Activated CD4-positive, alpha-beta T cell treated with anti-CD3 and anti-CD28 coated beads, Interleukin-2, amount 50 U/mL, for 24 hours (primary cell): ENCODE measurements at regions not wholly inside any gene's neighbourhood (a gene's known extent, or its start where the extent isn't known, plus 50 kb on each side); places are given as distances from the start of the nearest gene placed in this dataset.
"Not testable (repeated sequence)": the region's sequence is repeated elsewhere in the genome, so short reads cannot be mapped to it uniquely, and the experiment has no call there.

Source experiments
- DNase-seq, 2 donors: peaks; one replicate each; pipeline ENCODE4 v3.0.0-alpha.2; 2020; ENCODE audit warnings: low read depth in 1 of 2, low spot score in 1 of 2

GRCh38 chr16:14384745-14385144 is 245.3 kb downstream of the PARN start:
- no peak for DNase-seq

DNA sequence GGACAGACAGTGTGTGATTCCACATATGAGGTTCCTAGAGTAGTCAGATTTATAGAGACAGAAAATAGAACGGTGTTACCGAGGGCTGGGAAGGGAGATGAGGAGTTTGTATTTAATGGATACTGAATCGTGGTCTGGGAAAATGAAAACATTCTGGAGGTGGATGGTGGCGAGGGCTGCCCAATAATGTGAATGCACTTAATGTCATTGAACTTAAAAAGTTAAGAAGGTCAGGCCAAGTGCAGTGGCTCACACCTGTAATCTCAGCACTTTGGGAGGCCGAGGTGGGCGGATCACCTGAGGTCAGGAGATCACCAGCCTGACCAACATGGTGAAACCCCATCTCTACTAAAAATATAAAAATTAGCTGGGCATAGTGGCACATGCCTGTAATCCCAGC is 246.2 kb downstream of the PARN start:
- DNase-seq = not testable (repeated sequence)

- no peak for DNase-seq
Measured at GRCh38 chr16:14378689-14379467, 251.2 kb downstream of the PARN start.

DNA sequence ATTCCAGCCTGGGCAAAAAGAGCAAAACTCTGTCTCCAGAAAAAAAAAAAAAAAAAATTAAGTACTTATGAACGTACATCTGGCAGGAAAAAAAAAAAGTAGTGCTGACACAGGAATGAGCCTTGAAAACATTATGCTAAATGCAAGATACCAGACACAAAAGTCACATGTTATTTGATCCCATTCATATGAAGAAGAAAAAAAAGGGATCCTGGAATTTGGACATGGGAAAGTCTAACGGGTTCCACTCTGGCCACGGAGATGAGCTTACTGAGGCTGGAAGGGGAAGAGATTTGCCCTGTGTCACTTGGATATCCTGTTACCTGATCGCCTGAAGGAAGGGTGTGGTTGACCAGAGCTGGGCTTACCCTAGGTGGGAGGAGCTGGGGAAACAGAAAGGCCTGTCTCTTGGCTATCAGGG is 251.9 kb downstream of the PARN start:
- DNase-seq = no peak

DNA sequence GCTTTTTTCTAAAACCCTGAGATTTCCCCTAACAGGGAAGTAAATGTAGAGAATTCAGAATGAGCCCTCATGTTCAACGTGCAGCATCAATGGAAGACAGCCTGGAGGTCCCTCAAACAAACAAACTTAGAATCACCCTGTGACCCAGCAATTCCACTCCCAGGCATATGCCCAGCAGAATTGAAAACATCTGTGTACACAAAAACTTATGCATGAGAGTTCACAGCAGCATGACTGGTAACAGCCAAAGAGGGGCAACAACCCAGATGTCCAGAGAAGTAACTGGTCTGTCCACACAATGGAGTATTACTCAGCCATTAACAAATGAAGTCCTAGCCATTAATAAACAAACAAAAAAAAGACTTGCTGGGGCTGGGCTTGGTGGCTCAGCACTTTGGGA is 252.7 kb downstream of the PARN start:
- no peak for DNase-seq

DNA sequence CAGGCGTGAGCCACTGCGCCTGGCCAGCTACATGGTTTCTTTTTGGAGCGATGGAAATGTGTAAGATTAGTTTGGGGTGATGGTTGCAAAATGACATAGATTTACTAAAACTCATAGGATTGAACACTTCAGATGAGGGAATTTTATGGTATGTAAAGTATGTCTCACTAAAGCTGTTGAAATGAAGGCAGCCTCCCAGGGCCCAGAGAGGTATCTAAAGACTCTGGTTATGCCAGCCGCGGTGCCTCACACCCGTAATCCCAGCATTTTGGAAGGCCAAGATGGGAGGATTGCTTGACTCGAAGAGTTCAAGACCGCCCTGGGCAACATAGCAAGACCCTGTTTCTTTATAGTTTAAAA is 254.9 kb downstream of the PARN start:
- no peak for DNase-seq

DNA sequence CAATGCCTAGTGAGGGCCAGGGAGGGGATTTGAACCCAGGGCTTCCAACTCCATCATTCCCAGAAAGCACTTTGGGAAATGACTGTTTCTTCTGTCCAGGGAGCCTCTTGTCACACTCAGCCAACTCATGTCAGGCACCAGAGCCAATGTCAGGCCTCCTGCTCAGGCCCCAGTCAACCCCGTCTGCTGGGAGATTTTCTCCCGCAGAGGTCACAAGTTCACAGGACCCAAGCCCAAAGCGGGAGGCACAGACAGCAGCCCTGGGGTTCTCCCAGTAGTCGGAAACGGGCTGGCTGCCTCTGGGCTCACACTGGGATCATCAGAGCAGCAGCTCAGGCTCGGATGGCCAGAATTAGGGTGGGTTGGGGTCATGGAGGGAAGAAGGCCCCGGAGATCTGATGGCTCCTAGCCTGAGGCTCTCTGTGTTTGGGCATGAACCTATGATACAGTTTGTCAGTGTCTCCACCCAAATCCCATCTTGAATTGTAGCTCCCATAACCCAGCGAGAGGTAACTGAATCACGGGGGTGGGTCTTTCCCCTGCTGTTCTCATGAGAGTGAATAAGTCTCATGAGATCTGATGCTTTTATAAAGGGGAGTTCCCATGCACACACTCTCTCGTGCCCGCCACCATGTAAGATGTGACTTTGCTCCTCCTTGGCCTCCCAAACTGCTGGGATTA is 255.5 kb downstream of the PARN start:
- DNase-seq = no peak

GRCh38 chr16:14373896-14374295 is 256.2 kb downstream of the PARN start:
- DNase-seq = no peak

- DNase-seq = no peak
Measured at GRCh38 chr16:14373406-14373805, 256.7 kb downstream of the PARN start.

GRCh38 chr16:14372471-14372870 is 257.6 kb downstream of the PARN start:
- no peak for DNase-seq

DNA sequence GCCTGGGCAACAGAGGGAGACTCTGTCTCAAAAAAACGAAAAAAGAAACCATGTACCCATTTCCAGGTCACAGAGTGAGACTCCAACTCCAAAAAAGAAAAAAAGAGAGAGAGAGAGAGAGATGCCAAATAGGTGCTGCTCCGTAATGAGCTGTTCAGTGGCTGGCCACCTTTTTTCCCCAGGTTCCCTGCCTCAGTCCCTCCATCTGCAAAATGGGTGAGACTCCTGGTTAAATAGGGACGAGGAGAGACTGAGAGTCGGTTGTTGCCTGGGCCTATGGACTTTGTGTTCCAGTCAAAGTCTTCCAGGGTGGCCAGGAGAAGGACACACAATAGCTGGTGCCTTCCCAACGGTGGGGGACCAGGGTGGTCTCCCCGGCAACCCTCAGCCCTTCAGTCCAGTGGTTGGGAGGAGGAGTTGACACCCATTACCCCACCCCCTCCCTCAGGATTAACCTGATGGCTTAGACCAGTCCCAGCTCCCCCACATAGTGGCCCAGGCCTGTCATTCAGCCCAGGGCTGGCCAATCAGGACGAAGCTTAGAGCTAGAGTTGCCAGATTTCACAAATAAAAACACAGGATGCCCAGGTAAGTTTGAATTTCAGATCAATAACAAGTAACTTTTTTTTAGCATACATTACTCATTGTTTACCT is 258.2 kb downstream of the PARN start:
- no peak for DNase-seq

DNA sequence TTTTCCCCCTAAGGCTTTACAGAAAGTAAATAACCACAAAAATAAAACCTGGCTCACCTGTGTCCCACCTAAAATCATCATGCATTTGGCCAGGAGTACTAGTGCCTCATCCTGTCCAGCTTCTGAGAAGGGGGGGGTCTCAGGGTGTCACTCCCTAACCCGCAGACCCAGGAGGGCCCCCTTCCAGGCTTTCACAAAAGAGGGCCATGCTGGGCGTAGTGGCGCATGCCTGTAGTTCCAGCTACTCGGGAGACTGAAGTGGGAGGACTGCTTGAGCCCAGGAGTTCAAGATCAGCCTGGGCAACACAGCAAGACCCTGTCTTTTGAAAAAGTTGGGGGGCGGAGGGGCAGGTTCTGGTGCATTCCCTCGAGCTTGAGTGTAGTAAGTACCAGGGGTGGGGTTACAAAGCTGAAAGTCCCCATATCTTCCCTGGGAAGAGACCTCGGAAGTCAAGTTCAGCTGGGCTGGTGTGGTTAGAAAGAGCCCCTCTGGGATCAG is 259.3 kb downstream of the PARN start:
- DNase-seq = no peak

GRCh38 chr16:14369734-14370598 is 260.1 kb downstream of the PARN start:
- no peak for DNase-seq

GRCh38 chr16:14368399-14368798 is 261.7 kb downstream of the PARN start:
- DNase-seq = no peak

DNA sequence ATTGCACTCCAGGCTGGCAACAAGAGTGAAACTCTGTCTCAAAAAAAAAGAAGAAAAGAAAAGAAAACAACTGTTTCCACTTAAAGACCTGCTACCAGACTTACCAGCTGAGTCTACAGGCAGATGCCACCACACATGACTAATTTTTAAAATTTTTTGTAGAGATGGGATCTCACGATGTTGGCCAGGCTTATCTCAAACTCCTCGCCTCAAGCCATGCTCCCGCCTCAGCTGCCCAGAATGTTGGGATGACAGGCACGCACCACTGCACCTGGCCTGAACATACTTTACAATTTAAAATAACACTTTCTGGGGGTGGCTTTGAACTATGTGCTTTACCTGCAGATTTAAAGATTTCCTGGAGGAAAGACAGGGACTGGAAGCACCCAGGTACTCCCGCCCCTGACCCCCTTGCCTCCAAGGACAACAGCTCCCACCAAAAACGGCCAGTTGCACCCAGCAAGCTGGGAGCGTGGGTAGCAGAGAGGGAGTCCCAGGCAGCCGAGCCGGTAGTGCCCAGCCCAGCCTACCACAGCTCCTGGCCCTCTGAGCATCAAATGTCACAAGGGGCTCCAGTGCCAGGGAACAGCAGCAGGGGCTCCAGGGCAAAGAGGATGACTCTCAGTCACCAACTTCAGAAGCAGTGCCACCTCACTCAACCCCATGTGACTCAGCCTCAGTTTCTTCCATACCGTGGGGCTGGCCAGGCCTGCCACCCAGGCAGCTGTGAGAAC is 262.9 kb downstream of the PARN start:
- DNase-seq = no peak

DNA sequence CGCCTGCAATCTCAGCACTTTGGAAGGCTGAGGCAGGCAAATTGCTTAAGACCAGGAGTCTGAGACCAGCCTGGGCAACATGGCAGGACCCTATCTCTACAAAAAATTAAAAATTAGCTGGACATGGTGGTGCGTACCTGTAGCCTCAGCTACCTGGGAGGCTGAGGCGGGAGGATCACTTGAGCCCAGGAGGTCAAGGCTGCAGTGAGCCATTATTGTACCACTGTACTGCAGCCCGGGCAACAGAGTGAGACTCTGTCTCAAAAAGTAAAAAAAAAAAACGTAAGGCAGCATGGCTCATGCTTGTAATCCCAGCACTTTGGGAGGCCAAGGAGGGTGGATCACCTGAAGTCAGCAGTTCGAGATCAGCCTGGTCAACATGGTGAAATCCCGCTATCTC is 263.6 kb downstream of the PARN start:
- no peak for DNase-seq

GRCh38 chr16:14365200-14365851 is 264.7 kb downstream of the PARN start:
- DNase-seq = no peak

GRCh38 chr16:14364386-14365199 is 265.5 kb downstream of the PARN start:
- no peak for DNase-seq

DNA sequence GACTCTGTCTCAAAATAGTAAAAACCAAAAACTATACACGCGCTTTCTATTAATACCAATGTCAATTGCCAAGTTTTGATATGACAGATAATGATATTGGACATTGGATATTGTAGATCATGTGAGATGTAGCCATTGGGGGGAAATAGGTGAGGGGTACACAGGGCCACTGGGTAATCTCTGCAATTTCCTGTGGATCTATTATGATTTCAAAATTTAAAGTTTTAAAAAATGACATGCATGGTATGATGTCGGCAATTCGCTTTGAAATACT is 266.0 kb downstream of the PARN start:
- no peak for DNase-seq
